ENCODE measurements at regions not wholly inside any gene's neighbourhood (a gene's known extent, or its start where the extent isn't known, plus 50 kb on each side); places are given as distances from the start of the nearest gene placed in this dataset.

- no peak for TF ChIP-seq CTCF (IDR thresholded peaks at IDR 0.05; ENCODE audit: low read length, missing control alignments)
- DNase-seq (ENCODE audit: low read depth): no peak
- H3K4me3 ChIP-seq (replicated peaks; ENCODE audit: low read depth, low read length): no peak overlapping the region
Observed at GRCh38 chr2:53247956-53248735, 519.5 kb upstream of the CHAC2 start.

DNA sequence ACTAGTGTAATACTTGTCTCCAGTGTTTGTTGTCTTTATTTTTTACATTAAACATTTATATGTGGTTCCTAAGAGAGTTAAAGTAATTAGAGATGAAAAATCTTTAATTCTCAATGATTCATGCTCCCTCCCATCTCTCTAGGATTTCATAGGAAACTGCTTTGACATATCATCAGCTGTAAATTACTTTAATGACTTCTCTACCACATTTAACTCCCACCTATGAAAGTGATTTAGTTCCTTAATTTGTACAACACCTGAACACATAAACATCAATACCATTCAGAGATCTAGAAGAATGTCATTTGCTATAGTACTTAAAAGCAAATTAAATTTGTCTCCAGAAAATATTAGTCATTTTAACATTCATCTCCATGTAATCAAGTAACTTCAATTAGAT, 524.2 kb upstream of the CHAC2 start:
- no peak for TF ChIP-seq CTCF (IDR thresholded peaks at IDR 0.05; ENCODE audit: low read length, missing control alignments)
- H3K4me3 ChIP-seq (replicated peaks; ENCODE audit: low read depth, low read length): no peak overlapping the region
- no peak for DNase-seq (ENCODE audit: low read depth)

DNA sequence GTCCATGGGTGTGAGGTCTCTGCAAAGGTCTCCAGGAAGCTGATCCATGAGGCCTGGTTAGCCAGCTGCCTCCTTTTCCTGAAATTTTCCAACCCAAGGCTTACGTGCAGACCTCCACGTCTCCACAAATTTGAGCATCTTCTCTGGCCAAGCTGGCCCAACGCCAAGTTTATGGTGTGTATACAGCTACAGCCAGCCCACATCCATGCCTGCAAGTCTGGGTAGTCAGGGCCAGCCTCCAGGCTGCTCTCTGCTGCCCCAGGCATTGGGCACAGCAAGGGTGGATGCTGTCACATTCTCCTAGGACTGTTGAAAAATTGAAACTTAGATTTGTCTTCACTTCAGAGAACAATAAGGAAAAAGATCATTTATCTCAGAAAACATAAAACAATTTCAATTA, 525.5 kb upstream of the CHAC2 start:
- DNase-seq (ENCODE audit: low read depth): no peak
- TF ChIP-seq CTCF (IDR thresholded peaks at IDR 0.05; ENCODE audit: low read length, missing control alignments): no peak
- H3K4me3 ChIP-seq (replicated peaks; ENCODE audit: low read depth, low read length): no peak overlapping the region

- no peak for TF ChIP-seq CTCF (IDR thresholded peaks at IDR 0.05; ENCODE audit: low read length, missing control alignments)
- H3K4me3 ChIP-seq (replicated peaks; ENCODE audit: low read depth, low read length): no peak overlapping the region
- DNase-seq (ENCODE audit: low read depth): no peak
Observed at GRCh38 chr2:53235836-53236582, 531.6 kb upstream of the CHAC2 start.

DNA sequence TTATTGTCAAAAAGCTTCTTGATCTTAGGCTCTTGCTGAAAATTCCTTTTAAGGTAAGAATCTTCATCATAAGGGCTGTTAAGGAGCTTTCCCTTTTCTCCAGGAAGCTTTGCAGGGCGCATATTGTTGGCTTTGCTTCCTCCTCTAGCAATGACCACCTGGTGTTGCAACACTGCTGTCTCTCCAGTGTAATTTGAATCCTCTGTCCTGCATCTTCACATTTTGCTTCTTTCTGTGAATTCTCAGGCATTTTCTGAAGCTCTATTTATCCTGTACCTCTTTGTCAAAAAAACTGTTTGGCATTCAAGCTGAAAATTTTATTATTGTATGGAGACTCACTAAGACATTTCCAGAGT, 533.1 kb upstream of the CHAC2 start:
- no peak overlapping the region for H3K4me3 ChIP-seq (replicated peaks; ENCODE audit: low read depth, low read length)
- no peak for DNase-seq (ENCODE audit: low read depth)
- no peak for TF ChIP-seq CTCF (IDR thresholded peaks at IDR 0.05; ENCODE audit: low read length, missing control alignments)

- no peak for DNase-seq (ENCODE audit: low read depth)
- H3K4me3 ChIP-seq (replicated peaks; ENCODE audit: low read depth, low read length): no peak overlapping the region
- no peak for TF ChIP-seq CTCF (IDR thresholded peaks at IDR 0.05; ENCODE audit: low read length, missing control alignments)
Observed at GRCh38 chr2:53233759-53234547, 533.7 kb upstream of the CHAC2 start.
